ENCODE measurements at regions not wholly inside any gene's neighbourhood (a gene's known extent, or its start where the extent isn't known, plus 50 kb on each side); places are given as distances from the start of the nearest gene placed in this dataset.

DNA sequence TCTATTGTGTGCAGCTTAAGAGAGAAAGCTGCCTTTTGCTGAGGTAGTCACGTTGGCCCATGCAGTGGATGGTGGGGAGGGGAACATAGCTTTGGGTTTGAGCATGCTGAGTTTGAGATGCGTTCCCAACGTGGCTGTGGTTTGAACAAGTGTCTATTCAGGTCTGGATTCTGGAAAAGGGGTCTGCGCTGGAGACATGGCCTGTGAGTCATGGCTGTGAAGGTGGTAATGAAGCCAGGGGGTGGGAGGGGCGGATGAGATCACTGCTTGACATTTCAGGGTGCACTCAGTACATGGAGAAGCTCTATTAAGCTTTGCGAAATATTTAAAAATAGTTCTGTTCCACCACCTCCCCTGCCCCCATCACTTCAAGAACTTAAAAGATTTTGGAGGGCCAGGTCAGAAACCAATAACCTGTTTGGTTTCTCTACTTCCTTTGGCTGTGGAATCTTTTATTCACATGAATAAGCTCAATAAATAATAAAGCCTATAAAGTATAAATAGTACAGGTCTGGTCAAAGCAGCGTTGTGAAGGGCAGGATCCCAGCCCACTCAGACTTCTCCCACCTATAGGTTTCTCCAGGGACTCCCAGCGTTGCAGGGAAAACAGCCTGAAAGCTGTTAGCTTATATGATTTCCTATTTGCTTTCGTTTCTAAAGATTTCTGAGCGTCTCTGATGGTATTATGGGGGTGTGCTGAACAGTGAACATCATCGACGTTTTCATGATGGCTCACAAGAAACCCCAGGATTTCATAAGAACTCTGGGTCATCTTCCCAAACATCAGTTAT is 189.9 kb downstream of the NSG2 start:
- DNase-seq (ENCODE audit: low read depth in 2 of 2) = no peak

DNA sequence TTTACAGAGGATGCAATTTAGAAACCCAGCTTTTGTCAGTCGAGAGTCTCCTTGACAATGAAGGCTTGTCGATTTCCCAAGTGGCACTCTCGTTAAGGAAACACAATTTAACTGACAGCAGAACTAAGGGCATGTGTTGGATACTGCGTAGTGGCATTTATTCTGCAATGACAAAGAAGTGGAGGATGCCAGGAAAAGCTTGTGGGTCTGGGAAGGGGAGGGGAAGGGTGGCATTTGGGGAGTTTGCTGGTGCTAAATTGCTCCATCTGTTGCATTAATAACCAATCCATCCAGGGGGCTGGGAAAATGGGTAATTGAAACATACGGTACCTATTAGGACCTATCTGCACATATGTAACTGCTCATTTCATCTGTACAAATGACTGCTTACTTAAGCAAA is 190.6 kb downstream of the NSG2 start:
- DNase-seq (ENCODE audit: low read depth in 2 of 2) = no peak

DNA sequence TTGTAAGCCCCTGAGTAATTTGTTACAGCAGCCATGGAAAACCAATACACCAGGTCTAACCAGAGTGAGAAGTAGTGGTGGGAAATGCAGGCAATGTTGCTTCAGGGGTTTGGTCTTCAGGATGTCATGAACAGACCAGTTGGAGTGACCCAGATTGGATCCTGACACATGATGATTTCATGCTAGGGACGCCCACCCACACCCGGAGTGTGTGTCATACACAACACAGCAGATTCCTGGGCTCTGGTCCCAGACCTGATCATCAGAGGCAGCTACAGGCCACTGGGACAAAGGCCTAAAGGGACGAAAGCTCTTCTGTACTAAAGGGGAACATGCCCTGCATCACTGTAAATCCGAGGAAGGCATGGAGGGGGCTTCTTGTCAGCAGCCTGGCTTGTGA is 194.2 kb downstream of the NSG2 start:
- no peak for DNase-seq (ENCODE audit: low read depth in 2 of 2)

DNA sequence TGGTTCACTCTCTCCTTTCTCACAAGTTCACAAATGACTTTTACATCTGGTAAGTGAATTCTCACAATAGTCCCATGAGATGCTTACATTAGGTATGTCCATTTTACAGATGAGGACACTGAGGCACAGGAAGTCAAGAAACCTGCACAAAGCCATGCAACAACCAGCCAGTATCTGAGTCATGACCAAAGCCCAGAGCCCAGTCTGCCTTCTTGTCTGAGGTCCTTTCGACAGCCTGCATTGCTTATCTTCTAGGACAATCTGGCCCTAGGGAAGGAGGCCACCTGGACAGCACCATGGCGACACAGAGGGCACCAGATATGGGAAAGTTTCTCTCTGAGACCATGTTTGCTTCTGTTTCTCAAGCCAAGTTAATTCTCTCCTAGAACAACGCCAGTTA is 197.1 kb downstream of the NSG2 start:
- DNase-seq (ENCODE audit: low read depth in 2 of 2) = no peak

DNA sequence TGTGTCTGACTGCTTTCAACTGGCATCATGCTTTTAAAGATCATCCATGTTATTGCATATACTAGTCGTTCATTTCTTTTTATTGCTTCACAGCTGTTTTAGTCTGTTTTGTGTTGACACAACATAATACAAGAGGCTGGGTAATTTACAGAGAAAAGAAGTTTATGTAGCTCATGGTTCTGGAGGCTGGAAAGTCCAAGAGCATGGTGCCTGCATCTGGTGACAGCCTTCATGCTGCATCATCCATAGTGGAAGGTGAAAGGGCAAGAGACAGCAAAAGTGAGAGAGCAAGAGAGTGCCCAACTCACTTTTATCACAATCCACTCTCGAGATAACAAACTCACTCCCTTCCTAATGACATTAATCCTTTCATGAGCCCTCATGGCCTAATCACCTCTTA is 198.4 kb downstream of the NSG2 start:
- no peak for DNase-seq (ENCODE audit: low read depth in 2 of 2)

DNA sequence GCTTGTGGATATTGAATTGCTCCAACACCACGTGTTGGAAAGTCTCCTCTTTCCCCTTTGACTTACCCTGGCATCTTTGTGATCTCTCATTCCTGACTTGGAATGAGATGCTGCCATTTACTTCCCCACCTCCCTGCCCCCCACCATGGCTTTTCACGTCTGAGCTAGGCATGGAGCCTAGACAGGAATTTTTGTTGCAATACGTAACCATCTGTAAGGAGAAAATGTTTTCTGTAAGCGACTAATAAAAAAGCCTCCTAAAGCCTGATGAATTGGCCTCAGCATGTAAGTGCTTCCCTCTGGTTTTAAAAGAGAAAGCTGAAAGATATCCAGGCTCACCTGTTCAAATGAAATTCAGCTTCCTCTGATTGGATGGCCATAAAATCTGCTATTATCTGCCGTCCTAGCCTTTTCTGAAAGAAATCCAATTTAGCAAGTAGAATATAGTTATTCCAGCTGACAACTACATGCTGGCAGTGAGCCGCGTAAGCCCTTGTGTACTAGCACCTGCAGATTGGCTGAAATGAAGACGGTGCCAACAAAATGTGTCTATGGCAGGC is 200.1 kb downstream of the NSG2 start:
- no peak for DNase-seq (ENCODE audit: low read depth in 2 of 2)

DNA sequence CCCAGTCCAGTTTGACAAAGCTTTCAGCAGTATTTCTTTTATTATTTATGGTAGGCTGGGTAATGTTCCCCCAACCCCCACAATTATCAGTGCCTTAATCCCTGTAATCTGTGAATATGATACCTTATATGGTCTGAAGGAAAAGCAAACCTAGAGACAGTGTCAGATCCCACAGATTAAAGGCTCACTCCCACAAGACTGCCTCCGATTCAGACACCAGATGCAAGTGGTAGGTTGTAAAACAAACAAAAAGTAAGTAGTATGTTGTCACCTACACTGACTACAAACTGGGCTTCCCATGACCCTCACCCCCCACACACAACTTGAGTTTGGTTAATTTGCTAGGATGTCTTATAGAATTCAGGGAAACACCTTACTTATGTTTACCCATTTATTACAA is 201.2 kb downstream of the NSG2 start:
- no peak for DNase-seq (ENCODE audit: low read depth in 2 of 2)

DNA sequence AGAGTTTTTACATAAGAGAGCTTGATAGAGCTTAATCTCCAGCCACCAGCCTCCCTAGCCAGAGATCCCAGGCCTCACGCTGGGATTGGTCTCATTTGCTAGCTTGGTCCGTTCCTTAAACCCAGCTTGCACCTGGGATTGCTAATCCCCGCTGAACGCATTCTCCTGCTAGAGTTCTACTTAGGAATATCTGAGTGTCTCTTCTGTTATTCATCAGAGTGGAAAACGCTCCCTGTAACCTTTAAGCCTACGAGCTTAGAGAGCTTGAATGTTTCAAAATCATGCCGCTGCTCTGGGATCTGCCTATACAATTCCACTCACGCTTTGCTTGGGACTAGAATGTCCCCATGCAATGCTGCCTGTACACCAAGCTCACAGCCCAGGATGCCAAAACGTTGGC is 201.8 kb downstream of the NSG2 start:
- no peak for DNase-seq (ENCODE audit: low read depth in 2 of 2)

DNA sequence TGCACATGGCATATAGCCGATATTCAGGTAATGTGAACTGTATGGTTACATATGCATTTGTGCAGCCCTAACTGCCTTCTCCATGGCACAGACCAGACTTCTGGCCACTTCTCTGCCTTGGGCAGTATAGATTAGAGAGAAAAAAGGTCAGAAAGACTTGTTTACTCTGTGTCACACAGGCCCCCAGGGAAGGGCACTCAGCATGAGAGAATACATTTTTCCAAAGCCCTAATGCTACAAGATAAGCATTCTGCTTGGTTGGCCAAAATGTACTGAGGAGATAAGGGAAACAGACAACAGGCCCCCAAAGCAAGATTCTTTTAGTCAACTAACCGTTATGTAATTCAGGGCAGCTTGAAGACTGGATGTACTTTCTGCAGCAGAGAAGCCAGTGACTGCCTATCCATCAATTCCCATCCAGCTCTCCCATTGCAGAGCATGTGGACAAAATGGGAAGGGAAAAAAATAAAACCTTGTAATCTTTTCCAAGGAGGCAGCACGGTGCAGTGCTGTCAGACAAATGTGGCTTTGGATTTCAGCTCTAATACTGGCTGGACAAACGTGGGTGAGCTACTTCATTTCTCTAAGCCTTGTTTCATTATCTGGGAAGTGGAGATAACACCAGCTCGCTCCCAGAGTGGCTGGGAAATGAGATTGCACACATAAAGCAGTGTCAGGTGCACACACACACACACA is 205.9 kb downstream of the NSG2 start:
- DNase-seq (ENCODE audit: low read depth in 2 of 2) = no peak

DNA sequence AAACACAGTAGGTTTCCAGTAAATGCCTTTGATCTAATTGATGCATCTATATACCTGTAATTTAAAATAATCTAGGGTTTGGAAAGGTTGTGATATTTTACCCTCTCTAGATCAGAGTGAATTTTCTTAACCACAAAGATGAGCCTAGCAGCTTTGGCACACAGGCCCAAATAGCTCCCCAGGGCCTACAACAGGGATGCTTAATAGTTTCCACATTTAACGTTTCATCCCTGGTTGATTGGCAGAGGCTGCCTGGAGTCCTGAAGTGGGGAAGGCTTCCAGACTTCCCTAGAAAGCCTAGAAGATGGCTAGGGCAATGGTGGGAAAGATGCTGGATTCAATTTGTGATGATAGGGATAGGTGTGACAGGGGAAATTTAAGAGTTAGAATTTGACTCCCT is 206.6 kb downstream of the NSG2 start:
- DNase-seq (ENCODE audit: low read depth in 2 of 2) = no peak

DNA sequence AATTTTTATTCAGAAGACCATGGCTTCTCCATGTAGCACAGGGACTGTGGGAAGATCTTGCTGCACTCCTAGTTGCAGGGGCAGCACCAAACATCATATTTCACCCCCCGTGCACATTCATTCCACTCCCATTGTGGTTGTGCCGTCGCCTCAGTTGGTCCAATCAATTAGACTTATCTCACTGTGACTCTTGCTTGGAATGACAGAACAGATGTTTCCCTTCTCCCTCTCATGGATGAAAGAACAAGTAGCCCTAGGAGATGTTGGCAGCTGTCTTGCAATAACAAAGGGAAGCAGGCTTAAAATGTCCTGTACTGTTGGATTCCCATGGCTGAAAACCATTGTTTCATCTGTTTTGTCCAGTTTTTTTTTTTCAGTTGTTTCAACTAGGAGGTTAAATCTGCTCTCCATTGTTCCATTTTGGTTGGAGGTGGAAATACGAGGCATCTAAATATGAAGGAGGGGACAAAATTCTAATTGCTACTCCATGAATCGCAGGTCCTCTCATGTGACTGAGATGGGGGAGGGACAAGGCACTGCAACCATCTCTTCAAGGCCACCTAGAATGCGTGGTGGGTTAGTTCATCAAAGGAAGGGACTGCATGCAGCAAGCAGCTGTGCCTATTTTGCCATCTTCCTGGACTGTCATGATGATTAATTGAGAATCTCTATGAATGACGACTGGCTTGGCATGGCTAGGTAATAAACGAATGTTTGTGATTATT is 214.4 kb downstream of the NSG2 start:
- DNase-seq (ENCODE audit: low read depth in 2 of 2) = no peak

DNA sequence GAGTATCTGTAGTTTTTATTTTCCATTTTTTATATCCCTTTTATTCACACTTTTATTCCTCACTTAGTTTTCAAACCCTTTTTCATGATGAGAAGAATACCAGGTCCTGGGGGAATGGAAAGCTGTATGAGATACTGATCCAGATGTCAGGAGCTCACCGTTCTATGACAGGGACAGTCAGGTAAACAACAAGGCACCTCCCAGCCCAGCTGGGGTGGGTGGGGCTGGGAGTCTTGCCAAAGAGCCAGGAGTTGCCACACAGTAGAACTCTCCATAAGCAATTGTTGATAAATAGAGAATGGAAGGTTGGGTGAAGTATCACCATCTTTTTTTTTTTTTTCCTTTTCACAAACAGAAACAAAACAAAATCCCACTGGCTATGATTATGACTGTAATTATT is 225.8 kb downstream of the NSG2 start:
- DNase-seq (ENCODE audit: low read depth in 2 of 2) = no peak

DNA sequence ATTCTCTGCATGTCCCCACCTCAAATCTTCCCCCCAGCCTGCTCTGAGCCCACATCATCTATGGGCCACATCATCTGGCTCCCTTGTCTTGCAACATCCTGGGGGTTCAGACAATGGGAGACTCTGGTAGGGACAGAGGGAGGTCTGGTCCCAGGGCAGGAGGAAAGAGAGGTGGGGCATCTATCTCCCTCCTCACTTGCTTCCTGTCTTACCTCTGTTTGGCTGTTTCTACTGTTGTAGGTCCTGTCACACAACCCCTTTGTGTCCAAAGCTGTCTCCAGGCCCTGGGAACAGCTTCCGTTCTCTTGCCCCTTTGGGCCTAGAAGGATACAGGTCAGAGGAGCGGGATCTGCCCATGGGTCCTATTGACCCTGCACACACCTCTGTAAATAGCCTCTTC is 227.2 kb downstream of the NSG2 start:
- no peak for DNase-seq (ENCODE audit: low read depth in 2 of 2)

DNA sequence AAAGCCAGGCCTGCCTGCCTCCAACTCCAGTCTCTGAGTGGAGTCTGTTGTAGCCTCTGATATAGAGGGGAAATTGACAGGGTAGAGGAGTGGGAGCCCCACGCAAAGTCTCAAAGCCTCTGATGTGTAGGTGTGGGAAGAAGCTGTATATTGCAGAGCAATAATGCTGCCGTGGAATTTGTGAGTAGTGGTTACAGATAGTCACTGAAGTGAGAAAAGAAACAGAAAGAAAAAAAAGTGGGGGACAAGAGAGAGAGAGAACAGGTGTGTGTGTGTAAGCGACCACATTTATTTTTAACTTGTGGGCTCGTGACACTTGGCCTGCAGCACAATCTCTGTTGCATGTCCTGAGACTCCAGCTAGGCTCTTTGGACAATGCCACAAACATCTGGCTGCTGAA is 227.8 kb downstream of the NSG2 start:
- DNase-seq (ENCODE audit: low read depth in 2 of 2) = no peak

DNA sequence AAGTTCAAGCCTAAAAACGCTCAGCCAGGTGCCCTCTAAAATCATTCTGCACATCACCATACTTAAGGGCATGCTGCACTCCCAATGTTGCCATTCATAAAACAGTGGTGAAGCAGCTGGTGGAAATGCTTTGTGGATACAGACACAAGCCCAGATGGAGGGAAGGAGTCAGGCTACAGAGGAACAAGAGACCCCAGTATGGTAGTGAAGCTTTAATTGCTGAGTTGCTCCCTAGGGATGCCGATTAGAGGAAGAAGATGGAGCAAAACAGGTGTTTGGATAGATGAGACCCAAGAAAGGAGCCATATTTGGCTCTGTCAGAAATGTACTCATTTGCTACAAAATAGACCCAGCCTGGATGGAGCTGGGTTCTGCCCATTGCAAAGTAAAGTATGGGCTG is 230.5 kb downstream of the NSG2 start:
- DNase-seq (ENCODE audit: low read depth in 2 of 2) = no peak

DNA sequence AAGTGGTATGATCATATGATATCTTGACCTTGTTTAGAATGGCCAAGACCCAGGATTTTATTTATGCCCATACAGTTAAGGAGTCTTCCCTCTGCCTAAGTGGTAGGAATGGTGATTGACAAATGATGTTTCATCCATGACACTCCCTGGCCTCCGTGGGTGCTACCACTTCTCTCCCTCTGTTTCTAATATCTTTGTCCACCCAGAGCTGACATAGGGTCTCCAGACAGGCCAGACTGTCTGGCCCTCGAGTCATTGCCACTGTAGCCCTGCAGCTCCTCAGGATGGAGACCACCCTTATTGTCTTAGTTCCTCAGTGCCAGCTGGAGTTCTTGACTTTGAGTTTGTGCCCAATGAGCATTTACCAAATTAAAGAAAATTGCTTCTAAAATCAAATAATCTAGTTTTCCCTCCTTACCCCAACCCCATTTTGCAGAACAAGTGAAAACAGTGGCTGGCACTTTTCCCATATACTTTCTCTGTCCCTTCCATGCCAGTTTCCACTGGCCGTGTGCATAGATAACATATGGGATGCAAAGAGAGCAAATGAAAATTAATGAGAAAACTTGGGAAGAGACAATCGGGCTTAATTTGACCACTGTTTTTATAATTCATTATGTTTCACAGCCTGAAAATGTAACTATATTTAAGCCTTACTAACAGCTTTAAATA is 235.7 kb downstream of the NSG2 start:
- DNase-seq (ENCODE audit: low read depth in 2 of 2) = no peak

DNA sequence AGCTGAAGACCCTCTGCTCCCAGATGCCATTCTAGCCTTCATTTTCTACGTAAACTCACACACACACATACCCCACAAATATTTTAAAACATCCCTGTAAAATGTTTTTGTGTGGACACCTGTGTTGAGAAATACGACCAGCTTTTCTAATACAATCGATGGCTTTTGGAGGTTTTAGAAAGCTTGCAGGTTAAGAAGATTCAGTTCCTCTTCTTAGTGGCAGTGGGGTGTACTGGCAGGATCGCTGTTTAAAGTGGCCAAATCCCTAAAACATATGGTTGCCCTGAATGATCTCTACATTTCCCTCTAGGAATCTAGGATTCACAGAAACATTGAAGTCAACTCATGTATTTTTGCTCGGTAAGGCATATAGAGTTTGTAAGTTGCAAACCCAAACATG is 236.3 kb downstream of the NSG2 start:
- no peak for DNase-seq (ENCODE audit: low read depth in 2 of 2)

DNA sequence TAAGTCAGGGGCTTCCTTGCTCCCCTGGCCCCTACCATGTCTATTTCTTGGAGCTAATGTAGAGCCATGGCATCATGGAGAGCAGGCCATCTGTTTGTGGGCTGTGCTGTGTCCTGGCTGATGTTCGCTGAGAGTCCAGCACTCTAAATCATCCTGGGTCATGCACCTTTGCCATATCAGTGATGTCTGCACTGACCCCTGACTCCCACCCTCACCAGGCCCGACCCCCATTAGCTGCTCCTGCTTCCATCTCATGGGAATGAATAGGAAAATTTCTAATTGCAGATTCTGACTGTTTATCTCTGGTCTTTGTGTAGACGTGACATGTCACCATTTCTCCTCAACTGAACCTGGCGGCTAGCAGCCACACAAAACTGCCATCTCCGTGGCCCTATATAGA is 236.9 kb downstream of the NSG2 start:
- DNase-seq (ENCODE audit: low read depth in 2 of 2) = no peak

DNA sequence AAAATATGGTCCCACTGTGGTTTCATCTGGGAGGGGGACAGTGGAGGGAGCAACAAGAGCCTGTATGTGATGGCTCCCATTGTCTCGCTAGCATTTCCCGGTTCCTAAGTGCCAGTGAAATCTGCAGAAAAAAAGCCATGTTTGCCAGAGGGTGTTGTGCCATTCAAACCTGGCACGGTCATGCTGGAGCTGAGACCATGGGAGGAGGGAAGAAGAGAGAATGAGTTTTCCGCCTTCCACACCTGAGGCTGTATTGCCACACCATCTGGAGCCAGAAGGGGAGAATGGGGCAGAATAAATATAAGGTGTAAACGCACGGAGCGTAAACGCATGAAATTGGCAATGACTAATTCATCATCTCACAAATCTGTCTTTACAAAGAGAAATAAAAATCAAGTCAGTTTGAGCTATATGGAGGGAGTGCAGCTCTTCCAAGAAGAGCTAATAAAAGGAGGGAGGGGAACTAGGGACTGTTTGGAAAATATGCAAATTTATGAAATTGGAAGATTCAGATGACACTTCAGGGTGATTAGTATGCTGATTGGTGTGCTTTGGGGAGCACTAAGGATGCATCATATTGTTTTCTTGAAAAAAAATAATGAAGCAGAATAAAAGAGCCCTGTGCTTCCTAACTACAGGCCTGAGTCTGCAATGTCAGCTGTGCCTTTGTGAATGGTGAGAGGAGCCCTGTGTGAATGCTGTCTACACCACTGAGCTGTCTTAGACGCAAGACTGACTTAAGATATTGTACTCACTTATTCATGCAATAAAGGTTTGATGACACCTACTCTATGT is 237.9 kb downstream of the NSG2 start:
- DNase-seq (ENCODE audit: low read depth in 2 of 2) = no peak

DNA sequence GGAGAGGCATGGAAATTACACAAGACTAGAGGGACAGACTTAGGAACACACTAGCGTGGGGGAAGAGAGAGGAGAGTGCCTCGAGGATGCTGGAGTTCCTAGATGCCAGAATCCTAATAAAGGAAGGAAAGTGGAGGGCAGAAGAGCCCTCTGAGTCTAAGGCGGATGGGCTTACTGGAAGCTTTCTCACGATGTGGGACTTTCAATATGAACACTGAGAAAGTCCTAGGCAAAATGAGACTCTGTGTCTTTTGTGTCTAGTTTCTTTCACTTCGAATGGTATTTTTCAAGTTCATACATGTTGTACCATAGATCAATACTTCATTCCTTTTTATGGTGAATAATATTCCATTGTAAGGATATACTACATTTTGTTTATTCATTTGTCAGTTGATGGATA is 239.4 kb downstream of the NSG2 start:
- DNase-seq (ENCODE audit: low read depth in 2 of 2) = no peak

DNA sequence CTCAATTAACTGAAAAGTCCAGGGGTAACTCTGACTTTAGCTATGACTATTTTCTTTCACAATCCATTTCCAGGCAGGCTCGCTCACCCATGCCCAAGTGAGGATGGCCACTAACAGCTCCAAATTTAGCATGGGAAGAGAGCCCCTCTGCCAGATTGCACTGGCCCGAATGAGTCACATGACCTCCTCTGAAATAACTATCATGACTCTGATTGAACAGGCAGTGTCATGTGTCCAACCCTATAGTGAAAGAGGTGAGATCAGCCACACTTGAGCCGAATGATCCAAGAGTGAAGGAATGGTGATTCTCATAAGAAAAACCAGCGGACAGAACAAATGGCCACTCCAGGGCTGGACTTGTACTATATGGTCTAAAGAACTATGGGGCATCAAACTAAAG is 242.3 kb downstream of the NSG2 start:
- no peak for DNase-seq (ENCODE audit: low read depth in 2 of 2)
